T-helper 1 cell treated with Interleukin-12 subunit alpha and Interleukin-12 subunit beta and Interleukin-4 antibody, amounts not matched to agents 30 ng/mL and 1 ng/mL, for 36 hours (primary cell): ENCODE measurements at regions not wholly inside any gene's neighbourhood (a gene's known extent, or its start where the extent isn't known, plus 50 kb on each side); places are given as distances from the start of the nearest gene placed in this dataset.

ENCODE experiments used
- intact Hi-C: fragments of 100-400 bp; cut with micrococcal nuclease; formaldehyde crosslinking; loops from one replicate; pipeline ENCODE4 v1.15.1; 2024

DNA sequence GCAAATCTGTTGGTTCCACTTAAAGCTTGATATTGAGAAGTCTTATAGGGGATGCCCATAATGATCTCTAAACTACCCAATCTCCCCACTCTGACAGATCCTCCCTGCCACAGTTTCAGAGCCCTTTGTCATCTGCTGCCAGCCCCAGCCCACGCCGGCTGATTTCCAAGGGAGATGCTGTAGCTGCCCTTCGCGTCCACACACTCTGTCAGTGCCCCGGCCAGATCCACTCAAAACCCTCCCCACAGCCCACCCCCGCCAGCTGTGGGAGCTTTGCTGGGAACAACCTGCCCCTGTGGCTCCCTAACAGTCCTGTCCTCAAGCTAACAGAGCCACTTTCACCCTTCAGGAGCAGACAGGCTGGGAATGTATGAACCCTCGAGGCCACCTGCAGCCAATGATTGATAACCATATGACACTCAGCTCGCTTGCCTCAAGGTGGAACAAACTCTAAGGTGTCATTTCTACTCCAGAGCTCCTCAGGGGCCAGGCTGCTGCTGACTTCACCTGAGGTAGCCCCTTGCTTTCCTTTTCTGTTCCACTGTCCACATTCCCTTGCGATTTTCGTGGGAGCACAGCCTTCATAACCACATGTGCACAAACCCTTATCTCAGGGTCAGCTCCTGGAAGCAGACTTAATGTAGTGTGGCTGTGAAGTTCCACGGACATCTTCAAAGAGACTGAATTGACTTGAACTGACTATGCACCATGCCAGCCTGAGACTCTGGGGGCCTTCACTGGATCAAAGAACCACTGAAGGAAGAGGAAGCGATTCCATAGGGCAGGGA, 92.6 kb upstream of the LGALSL start:
- intact Hi-C loops, result no loop called here

GRCh38 chr2:64362562-64363026, 91.4 kb upstream of the LGALSL start:
- intact Hi-C loops, result no loop called here

DNA sequence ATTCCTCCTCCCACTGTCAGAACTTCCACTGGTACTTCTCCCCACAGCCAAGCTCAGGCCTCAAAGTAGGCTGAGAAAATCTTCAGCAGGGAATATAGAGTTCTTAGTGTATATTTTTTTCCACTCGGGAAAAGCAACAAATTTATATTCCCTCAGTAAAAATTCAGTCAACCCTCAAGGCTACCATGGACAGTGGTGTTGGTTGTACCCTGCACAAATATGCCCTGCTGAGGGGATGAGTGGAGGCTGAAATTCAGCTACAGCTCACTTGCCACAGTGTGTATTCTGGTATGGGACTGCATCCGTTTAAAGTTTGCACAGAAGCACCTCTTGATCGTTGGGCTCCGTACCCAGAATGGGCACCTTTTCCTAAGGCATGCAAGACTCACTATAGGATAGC, 90.8 kb upstream of the LGALSL start:
- intact Hi-C loops, result no loop called here

DNA sequence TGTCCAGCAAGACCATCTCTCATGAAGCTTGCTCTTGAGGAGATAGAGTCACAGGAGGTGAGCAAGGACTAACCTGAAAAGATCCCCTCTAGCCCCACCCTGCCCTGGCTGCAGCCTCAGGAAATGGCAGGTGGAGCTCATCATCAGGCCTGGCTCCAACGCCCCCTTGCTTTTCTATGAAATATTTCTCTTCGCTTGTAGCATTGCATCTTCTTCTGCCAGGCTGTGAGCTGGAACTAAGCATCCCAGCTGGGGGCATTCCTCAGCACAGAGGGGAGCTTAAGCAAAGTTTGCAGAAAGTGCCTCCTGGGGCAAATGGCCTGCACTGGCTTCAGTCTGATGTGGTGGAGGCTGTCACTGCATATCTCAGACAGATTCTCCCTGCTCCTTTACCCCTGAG, 90.1 kb upstream of the LGALSL start:
- intact Hi-C loops, result no loop called here

- intact Hi-C loops, result no loop called here
These were observed 86.3 kb upstream of the LGALSL start for GRCh38 chr2:64367444-64368232.

DNA sequence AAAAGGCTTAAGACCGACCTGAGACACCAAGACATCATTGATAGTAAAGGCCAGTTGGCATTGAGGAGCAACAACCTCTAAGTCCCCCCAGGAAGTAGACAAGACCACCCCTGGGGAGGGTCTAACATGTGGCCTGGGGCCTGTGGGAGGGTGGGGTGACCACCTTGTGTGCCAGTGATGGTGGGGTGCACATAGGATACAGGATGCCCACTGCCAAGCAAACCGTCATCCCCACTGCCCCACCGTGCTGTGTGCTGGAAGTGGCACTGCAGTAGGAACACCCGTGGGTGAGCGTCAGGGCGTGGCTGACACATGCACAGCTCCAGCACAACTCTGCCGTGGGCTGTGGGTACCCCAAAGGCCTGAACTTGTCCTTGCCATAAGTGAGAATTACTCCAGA, 84.3 kb upstream of the LGALSL start:
- intact Hi-C loops, result no loop called here

DNA sequence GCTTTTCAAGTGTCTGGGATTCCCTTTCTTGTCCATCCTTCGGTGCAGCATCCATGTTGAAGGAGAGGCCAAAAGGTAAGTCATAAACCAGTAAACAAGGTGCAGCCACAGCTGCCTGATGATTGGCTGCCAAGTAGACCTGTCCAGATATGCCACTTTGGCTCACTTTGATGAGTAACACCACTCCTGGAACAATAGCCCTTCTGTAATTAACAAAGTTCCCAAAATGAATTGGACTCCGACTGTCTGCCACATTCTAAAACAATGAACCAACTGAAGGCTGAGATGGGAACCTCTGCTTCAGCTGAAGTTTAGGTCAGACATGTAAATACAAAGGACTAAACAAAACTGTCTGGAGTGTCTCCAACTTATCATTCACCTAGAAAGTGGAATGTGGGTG, 82.2 kb upstream of the LGALSL start:
- intact Hi-C loops, result no loop called here

GRCh38 chr2:64374686-64375085, 79.3 kb upstream of the LGALSL start:
- intact Hi-C loops, result no loop called here

GRCh38 chr2:64376926-64377325, 77.0 kb upstream of the LGALSL start:
- intact Hi-C loops, result no loop called here

DNA sequence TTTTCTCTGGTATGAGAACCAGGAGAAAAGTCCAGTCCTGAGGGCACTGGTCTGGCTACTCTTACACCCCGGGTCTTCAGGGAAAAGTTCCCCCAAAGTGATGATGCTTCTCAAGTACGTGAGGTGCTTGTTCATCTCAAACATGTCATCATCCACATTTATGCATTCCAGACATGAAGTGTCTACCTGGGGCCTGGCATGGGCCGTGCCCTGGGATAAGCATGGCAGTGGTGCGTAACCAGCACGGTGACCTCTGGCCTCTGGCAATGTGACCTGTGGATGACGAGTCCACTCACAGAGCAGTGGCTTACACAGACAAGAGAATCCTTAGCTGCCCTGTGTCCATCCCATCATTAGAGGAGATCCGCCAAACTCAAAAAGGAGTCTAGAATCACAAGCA, 74.8 kb upstream of the LGALSL start:
- intact Hi-C loops, result no loop called here

DNA sequence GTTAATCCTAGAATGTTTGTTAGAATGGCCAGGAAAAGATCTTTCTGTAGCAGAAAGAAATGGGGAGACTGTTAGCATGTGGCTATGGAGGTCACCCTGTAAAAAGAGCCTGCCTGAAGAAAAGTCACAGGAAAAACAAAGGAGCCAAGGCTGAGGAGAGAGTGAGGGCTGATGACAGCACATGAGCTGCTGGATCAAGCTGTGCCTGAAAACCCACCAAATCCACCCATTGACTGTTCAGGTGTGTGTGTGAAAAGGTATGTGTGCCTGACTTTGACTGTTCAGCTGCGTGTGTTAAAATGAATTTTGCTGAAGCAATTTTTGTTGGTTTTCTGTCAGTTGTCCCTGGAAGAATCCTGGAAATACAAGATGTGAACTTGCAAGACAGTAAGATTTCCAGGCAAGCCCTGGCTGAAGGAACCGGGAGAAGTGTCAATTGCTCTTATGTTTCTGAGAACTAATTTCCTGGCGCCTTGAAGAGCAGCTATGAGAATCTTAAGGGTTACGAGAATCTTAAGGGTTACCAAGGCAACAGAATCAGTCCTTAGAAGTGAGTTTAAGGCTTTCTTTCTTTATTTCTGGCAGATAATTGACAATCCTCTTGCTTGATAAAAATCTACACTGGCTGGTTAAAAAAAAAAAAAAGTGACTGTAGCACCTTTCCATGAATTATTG, 73.0 kb upstream of the LGALSL start:
- intact Hi-C loops, result no loop called here

- intact Hi-C loops, result no loop called here
These were observed 70.9 kb upstream of the LGALSL start for GRCh38 chr2:64383016-64383591.

- intact Hi-C loops, result no loop called here
These were observed 70.1 kb upstream of the LGALSL start for GRCh38 chr2:64383881-64384280.

GRCh38 chr2:64386676-64387075, 67.3 kb upstream of the LGALSL start:
- intact Hi-C loops, result no loop called here

DNA sequence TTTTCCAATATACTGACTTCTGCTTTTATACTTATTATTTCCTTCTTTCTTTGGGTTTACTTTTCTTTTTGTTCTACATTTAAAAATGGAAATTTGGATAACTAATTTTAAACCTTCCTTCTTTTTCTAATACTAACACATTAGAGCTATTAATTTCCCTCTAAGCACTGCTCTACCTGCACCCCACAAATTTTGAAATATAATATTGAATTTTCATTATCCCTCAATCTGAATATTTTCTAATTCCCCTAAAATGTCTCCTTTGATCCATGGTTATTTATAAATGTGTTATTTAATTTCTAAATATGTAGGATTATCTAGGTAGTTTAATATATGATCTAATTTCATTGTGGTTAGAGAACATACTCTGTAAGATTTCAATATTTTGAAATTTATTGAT, 63.4 kb upstream of the LGALSL start:
- intact Hi-C loops, result no loop called here

GRCh38 chr2:64391424-64391823, 62.5 kb upstream of the LGALSL start:
- intact Hi-C loops, result no loop called here

- intact Hi-C loops, result no loop called here
These were observed 62.0 kb upstream of the LGALSL start for GRCh38 chr2:64391940-64392339.

DNA sequence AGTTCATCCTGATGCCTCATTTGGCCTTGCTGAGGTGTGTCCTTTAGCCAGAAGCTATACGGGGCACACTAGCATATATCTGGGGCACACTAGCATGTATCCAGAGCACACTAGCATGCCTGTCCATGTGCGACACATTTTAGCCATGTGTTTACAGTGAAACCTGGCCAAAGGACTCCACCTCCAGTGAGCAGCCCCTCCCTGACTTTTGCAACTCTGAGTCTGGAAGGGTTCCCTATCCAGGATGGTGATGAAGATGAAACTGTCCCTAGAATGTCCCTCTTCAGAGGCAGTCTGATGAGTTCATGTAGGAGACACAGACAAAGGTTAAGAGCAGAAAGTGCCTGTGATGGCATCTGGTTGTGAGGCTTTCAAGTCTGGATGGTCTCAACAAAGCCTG, 61.4 kb upstream of the LGALSL start:
- intact Hi-C loops, result no loop called here

DNA sequence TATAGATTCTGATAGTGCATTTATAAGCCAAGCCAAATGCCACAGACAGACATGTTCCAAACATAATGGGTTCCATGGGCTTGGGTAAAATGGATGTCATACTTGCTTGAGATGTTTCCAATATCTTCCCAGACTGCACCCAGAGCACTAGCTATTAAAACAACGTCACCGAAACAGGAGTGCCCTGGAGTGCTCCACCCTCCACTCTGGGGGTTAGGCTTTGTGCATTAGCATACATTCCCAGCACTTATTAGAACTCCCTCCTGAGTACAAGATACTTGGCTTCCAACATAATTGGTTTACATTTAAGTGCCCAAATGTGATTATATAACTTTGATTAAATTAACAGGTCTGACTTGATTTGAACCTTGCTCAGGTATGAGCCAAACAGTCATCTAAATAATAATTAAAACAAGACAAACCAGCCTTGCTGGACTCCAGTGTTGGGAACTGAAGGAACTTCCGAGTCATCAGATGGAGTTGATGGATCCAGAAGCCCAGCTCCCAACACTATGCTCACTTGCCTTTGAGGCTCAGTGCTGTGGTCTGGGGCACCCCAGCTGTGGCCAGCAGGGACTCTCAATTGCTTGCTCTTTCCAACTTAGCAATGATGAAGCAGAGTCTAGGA, 60.5 kb upstream of the LGALSL start:
- intact Hi-C loops, result no loop called here

- intact Hi-C loops, result no loop called here
These were observed 59.8 kb upstream of the LGALSL start for GRCh38 chr2:64394153-64394552.

DNA sequence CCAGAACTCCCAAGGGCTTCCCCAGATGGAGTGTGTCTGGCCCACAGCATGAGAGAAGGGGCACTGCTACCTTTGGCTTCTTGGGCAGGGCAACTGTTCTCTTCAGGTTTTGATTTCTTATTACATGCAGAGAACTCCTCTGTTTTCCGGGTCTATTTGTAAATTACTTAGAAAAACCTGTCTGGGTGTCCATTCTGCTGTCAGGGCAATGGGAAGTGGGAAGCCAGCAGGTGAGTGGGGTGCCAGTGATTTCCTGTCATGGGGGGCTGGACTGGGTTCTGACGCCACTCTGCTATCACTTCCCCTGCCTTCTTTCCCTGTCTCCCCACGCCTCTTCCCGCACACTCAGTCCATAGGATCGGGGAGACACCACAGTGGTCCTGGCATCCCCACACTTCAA, 58.0 kb upstream of the LGALSL start:
- intact Hi-C loops, result no loop called here
